GM23248 (cell line): ENCODE measurements at regions not wholly inside any gene's neighbourhood (a gene's known extent, or its start where the extent isn't known, plus 50 kb on each side); places are given as distances from the start of the nearest gene placed in this dataset.

Experiments
- EZH2 ChIP-seq: fragments of 200-600 bp; sonication (generic); IDR thresholded peaks from 2 replicates; pipeline ENCODE4 v1.6.1; 2018; ENCODE audit warnings: antibody characterized with exemption, mild to moderate bottlenecking; ENCODE audit not compliant: insufficient read depth, poor library complexity, severe bottlenecking
- EZH2phosphoT487 ChIP-seq: fragments of 200-600 bp; sonication (generic); IDR thresholded peaks from 2 replicates; pipeline ENCODE4 v1.6.1; 2018; ENCODE audit warnings: antibody characterized with exemption, moderate library complexity, mild to moderate bottlenecking, low read depth; ENCODE audit not compliant: insufficient read depth

DNA sequence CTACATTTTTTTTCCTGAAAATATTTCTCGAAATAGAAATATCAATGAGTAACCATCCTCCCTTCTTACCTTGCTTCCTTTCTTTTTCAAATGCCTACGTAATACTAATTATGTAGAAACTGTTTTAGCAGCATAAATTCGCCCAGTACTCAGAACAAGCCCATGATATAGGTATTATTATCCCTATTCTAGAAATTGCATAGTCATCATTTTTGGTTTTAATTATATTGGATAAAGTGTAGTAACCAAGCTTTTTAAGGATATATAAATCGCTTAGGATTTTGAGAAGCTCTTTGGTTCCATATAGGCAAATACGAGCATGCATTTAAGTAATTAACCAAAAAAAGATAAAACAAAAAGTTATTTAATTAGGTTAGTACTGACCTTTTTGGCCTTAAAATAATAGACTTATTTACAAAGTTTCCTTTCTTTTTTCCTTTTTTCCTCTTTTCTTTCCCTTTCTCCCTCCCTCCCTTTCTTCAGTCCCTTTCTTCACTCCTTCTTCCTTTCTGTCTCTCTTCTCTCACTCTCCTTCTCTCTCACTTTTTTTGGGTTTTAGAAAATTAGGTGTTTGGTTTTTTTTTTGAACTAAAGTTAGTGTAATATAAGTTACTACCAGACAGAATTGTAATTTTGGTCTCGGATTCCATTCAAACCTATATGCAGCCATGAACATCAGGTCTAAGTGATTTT is 457.7 kb downstream of the RFPL4B start:
- TF ChIP-seq EZH2phosphoT487: no peak
- no peak for TF ChIP-seq EZH2
